Thoracic aorta (tissue), 2 donors: ENCODE measurements at regions not wholly inside any gene's neighbourhood (a gene's known extent, or its start where the extent isn't known, plus 50 kb on each side); places are given as distances from the start of the nearest gene placed in this dataset.

Experiments
- ATAC-seq: fragments of 150-250 bp; one replicate; pipeline ENCODE4 v1.8.0; 2017; ENCODE audit warnings: low read depth; ENCODE audit not compliant: insufficient number of reproducible peaks, low FRiP score
- DNase-seq: peaks from one replicate; pipeline ENCODE4 v3.0.0-alpha.2; 2020; ENCODE audit warnings: low spot score
- H3K27ac ChIP-seq, 2 donors: fragments of 200-600 bp; sonication (generic); 1 replicate in 1 of 2; 2 replicates in 1 of 2; pipeline ENCODE4 v1.5.1; 2016; ENCODE audit warnings: mild to moderate bottlenecking in 2 of 2, moderate library complexity in 2 of 2
- H3K27me3 ChIP-seq: fragments of 200-600 bp; sonication (generic); replicated peaks from 2 replicates; pipeline ENCODE4 v1.6.0; 2016; ENCODE audit warnings: mild to moderate bottlenecking; ENCODE audit not compliant: insufficient read depth
- H3K36me3 ChIP-seq: fragments of 200-600 bp; sonication (generic); one replicate; pipeline ENCODE4 v1.5.1; 2016
- H3K4me1 ChIP-seq, 2 donors: fragments of 200-600 bp; sonication (generic); 1 replicate in 1 of 2; 2 replicates in 1 of 2; pipeline versions ENCODE4 v1.5.1 to v1.6.0; 2016; ENCODE audit warnings: low read depth in 2 of 2, mild to moderate bottlenecking in 1 of 2; ENCODE audit not compliant: control insufficient read depth in 1 of 2
- H3K4me3 ChIP-seq: fragments of 200-600 bp; sonication (generic); 2 replicates; pipeline ENCODE4 v1.5.1; 2016; ENCODE audit warnings: mild to moderate bottlenecking
- H3K9me3 ChIP-seq: fragments of 200-600 bp; sonication (generic); 2 replicates; pipeline ENCODE4 v1.5.1; 2016
- CTCF ChIP-seq: fragments of 200-600 bp; sonication (generic); IDR thresholded peaks from one replicate; pipeline ENCODE4 v1.5.1; 2019; ENCODE audit warnings: antibody characterized with exemption

- no peaks in the 10 kb centered on the region for H3K9me3 ChIP-seq
Measured at GRCh38 chr6:167676666-167677421, 149.9 kb upstream of the AFDN start.

GRCh38 chr6:167677422-167677789 lies 149.3 kb upstream of the AFDN start:
- H3K4me1 ChIP-seq, result peaks cover 3 to 10% of the 10 kb centered on the region in 2 donors
- H3K36me3 ChIP-seq, result no peaks in the 10 kb centered on the region
- no peaks in the 10 kb centered on the region for H3K9me3 ChIP-seq
- TF ChIP-seq CTCF, result no peak
- ATAC-seq, result no peak
- H3K27me3 ChIP-seq, result no peaks in the 10 kb centered on the region
- H3K4me3 ChIP-seq, result no peak overlapping the region
- DNase-seq, result no peak
- no peak overlapping the region for H3K27ac ChIP-seq

More at GRCh38 chr6:167676666-167677421, 149.9 kb upstream of the AFDN start:
- DNase-seq, result no peak
- ATAC-seq, result no peak
- TF ChIP-seq CTCF, result no peak
- Histone ChIP-seq H3K27ac (no peak overlapping the region), H3K4me3 (no peak overlapping the region), H3K36me3 (no peaks in the 10 kb centered on the region), H3K27me3 (no peaks in the 10 kb centered on the region), H3K4me1 (peaks cover 3 to 10% of the 10 kb centered on the region in 2 donors)

- Histone ChIP-seq H3K36me3 (no peaks in the 10 kb centered on the region), H3K4me1 (peaks cover 3 to 10% of the 10 kb centered on the region in 2 donors), H3K27me3 (no peaks in the 10 kb centered on the region), H3K27ac (no peak overlapping the region), H3K4me3 (peak overlapping the region; percentile 62), H3K9me3 (no peaks in the 10 kb centered on the region)
- ATAC-seq, result no peak
- TF ChIP-seq CTCF, result no peak
- no peak for DNase-seq
Measured at GRCh38 chr6:167678102-167679101, 148.3 kb upstream of the AFDN start.

- Histone ChIP-seq H3K4me1 (peaks cover 3 to 10% of the 10 kb centered on the region in 2 donors), H3K9me3 (no peaks in the 10 kb centered on the region), H3K36me3 (no peaks in the 10 kb centered on the region), H3K27me3 (no peaks in the 10 kb centered on the region), H3K4me3 (peak overlapping the region; percentile 62), H3K27ac (no peak overlapping the region)
- DNase-seq, result no peak
- no peak for TF ChIP-seq CTCF
- no peak for ATAC-seq
Measured at GRCh38 chr6:167679122-167679736, 147.5 kb upstream of the AFDN start.
